GM18511 (cell line): ENCODE measurements at regions not wholly inside any gene's neighbourhood (a gene's known extent, or its start where the extent isn't known, plus 50 kb on each side); places are given as distances from the start of the nearest gene placed in this dataset.
"Not testable (repeated sequence)": the region's sequence is repeated elsewhere in the genome, so short reads cannot be mapped to it uniquely, and the experiment has no call there.

ENCODE experiments used
- ATAC-seq: cut with Tn5 transposase; IDR thresholded peaks from one replicate; pipeline ENCODE4 v1.9.1; 2021; ENCODE audit warnings: mild to moderate bottlenecking, moderate library complexity; ENCODE audit not compliant: unreplicated experiment

DNA sequence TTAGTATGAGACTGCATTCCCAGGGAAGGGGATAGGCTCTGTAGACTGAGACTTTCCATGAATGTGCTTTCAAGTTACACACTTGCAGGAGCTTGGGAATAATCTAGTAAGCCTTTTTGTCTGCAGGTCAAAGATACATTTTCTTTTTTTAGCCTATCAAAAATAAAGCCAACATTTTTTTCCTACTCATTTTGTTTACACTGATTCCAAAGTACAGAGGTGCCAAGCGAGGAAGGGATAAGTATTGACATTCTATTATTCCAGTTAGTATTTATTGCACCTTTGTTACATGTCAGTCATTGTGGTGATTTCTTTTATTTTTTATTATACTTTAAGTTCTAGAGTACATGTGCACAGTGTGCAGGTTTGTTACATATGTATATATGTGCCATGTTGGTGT, 413.0 kb upstream of the CHORDC1 start:
- no peak for ATAC-seq

DNA sequence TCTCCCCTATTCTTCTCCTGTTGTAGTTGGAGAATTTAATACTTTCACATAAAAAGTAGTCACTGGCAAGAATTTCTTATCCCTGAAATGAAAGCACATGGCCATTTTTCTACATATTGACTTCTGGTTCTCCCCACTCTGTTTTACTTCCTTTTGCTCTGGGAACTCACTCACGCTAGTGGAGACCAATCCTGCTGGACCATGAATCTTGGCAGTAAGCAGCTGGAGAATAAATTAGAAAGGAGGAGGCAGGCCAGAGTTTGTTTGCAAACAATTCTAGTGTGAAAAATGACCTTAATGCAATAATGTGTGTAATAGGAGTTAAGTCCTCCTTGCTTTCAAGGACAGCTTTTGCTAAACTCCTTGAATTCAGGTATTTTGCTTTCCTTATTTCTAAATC, 412.3 kb upstream of the CHORDC1 start:
- no peak for ATAC-seq

DNA sequence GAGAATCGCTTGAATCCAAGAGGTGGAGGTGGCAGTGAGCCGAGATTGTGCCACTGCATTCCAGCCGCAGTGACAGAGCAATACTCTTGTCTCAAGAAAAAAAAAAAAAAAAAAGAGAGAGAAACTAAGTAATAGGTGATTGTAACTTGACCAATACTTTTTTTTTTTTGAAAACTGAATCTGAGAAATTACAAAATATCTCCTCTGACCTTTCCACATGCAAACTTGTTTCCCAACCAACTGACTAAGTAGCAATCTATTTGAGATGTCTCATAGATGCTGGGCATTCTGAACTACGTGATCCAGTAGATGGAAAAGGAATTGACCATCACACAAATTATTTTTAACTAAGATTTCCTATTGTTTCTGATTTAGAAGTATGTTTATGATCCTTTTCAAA, 407.3 kb upstream of the CHORDC1 start:
- no peak for ATAC-seq

DNA sequence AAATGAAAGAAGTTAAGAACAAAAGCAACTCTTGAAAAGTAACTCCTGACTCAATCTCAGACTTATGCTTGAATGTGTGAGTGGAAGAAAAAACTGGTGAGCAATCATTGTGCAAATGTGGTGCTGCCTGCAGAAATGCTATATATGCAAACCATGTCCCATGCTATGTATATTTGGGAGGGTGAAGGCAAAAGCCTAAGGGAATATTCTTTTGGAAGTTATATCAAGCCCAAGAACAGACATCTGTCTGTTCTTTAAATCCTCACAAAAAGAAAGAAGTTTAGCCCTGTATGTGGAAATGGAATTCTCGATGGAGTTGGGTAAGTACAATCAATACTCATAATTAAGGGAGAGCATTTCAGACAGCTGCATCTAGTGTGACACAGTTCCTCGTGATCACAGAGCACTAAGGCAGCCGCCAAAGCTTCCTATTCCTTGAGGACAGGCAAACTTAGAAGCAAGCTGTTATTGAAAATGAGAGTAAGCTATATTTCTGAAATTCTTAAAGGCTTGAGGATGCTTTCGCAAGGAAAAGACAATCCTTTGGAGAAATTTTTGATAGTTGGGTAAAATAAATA, 406.5 kb upstream of the CHORDC1 start:
- ATAC-seq: no peak

DNA sequence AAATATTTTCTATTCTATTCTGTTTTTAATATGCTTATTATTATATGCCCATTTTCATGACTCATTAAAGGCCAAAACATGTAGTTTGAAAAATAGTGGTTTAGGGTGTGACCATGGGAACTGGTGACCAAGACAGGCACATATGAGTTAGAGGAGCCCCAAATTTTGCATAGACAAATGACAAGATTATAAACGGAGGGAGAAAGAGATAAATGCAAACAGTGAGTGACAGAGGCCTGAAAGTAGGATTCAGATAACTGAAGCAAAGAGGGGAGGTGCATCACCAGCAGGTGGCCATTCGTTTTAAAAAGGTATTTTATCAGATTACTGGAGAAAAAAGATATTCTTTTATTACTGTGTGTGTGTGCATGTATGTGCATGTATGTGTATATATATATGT, 391.5 kb upstream of the CHORDC1 start:
- no peak for ATAC-seq

DNA sequence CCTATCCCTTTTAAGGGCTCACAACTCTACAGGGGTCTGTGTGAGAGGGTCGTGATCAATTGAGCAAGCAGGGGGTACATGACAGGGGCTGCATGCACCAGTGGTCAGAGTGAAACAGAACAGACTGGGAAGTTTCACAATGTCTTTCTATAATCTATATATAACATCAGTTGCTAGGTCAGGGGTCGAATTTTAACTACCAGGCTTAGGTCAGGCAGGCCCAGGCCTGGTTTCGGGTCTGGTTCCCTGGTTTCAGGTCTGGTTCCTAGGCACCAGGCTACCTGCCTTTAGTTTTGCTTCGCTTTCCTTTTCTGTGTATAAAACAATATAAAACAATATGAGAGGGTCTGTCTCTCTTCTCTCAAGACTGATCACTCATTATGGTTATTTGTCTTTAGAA, 390.2 kb upstream of the CHORDC1 start:
- not testable (repeated sequence) for ATAC-seq

DNA sequence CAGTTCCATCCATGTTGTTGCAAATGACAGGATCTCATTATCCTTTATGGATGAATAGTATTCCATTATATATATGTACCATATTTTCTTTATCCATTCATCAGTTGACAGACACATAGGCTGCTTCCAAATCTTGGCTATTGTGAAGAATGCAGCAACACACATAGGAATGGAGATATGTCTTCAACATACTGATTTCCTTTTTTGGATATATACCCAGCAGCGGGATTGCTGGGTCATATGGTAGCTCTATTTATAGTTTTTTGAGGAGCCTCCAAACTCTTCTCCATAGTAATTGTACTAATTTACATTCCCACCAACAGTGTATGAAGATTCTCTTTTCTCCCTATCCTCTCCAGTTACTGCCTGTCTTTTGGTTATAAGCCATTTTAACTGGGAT, 383.9 kb upstream of the CHORDC1 start:
- ATAC-seq: no peak

DNA sequence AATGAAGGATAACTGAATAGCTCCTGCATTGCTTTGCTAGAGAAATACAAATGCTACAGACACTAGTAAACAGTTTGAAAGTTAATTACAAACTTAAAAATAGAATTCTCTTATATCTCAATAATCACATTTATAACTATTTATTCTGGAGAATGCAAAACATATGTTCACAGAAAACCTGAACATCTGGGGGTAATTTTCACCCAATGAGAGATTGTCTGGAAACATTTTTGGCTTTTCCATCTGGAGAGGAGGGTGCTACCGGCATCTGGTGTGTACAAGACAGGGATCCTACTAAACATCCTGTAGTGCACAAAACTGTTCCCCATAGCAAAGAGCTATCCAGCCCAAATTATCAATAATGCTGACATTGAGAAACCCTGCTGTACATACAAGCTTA, 378.4 kb upstream of the CHORDC1 start:
- no peak for ATAC-seq

DNA sequence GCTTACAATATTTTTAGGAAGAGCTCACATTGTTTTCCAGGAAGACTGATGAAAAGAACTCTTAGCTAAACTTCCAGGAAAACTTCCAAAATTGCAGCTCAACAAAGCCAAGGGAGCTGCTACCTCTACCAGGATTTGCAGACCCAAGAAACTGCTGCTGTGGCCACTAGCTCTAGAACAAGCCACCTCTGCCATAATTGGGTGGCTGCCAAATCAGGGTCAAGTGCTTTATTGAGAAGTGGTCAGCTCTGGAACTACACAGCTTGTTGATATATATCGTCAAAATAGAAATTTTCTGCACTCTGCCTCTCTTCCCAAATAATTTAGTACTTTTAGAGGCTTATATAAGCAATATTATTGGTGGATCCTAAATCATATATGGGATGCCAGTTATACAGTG, 371.8 kb upstream of the CHORDC1 start:
- ATAC-seq: no peak

DNA sequence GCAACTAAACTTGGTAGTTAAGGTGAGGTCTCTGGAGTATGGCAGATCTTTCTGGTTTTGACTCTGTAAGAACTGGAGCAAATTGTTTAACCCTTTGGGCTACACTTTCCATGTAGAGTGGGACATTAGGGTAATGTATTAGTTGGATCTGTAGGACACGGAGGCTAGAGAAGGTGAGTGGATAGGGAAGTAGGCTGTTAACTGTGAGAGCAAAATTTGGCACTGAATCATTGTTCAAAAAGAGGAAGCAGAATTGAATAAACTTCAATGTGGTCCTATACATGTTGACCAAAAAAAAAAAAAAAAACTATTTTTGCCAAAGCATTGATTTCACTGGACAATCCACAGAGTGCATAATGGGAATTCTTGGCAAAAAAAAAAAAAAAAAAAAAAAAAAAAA, 370.2 kb upstream of the CHORDC1 start:
- no peak for ATAC-seq

DNA sequence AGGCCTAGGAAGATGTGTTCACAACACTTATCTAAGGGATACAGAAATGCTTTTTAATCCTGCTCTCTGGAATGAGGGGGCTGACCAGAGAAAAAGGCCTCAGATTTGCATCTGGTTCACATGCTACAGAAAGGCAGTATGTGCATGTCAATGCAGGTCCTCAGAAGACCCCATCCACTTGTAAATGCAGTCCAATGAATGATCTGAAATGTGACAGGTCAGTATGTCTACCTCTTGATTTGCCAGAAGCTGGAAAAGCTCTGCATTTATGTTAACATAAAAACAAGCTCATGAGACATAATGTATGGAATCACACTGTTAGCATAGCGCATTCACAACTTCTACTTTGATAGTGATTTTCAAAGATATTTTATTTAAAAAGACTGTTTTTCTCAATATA, 367.4 kb upstream of the CHORDC1 start:
- no peak for ATAC-seq

DNA sequence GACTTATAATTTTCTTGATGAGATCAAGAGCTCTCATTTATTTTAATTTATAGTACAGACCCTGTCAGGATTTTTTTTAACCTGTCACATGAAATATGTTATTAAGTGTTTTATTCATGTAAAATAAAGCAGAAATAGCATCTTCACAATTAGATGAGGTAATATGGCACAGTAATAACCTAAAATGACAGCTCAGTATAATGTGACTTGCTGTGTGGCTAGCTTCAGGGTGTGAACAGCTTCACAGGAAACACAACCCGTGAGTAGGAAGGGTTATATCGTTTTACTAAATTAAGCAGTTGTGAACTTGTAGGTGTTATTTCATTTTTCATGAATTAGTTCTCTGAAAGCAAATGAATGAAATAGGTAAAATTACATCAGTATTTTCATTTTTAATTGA, 366.9 kb upstream of the CHORDC1 start:
- ATAC-seq: no peak

DNA sequence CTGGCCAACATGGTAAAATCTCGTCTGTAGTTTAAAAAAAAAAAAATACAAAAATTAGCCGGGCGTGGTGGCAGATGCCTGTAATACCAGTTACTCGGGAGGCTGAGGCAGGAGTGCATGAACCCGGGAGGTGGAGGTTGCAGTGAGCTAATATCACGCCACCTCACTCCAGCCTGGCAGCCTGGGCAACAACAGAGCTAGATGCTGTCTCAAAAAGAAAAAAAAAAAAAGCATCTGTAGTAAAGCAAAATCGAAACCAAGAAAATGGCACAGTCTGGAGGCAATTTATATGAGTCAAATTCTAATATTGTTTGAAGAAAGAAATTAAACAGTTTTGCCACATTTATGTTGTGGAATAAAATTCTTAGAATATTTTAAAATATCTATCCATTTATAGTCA, 365.0 kb upstream of the CHORDC1 start:
- no peak for ATAC-seq

DNA sequence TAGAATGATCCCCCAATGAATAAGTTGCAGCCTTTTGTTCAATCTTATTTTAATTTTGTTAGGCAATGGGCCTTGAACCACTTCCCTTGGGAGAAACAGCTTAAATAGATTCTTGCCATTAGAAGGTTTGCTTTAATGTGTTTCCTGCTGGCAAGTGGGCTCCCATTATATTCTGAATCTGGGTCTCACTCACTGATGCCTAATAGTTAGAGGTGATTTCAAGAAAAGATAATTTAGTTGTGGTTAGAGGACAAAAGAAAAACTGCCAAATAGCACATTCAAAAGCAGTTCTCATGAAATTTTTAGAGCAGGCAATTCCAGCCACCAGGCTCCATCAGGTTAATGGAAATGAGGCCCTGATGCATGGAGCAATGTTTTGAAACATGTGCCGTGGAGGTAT, 362.6 kb upstream of the CHORDC1 start:
- ATAC-seq: no peak

DNA sequence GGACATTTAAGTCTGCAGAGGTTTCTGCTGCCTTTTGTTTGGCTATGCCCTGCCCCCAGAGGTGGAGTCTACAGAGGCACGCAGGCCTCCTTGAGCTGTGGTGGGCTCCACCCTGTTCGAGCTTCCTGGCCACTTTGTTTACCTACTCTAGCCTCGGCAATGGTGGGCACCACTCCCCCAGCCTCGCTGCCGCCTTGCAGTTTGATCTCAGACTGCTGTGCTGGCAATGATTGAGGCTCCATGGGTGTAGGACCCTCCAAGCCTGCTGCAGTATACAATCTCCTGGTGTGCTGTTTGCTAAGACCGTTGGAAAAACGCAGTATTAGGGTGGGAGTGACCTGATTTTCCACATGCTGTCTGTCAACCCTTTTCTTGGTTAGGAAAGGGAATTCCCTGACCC, 360.1 kb upstream of the CHORDC1 start:
- ATAC-seq: not testable (repeated sequence)

DNA sequence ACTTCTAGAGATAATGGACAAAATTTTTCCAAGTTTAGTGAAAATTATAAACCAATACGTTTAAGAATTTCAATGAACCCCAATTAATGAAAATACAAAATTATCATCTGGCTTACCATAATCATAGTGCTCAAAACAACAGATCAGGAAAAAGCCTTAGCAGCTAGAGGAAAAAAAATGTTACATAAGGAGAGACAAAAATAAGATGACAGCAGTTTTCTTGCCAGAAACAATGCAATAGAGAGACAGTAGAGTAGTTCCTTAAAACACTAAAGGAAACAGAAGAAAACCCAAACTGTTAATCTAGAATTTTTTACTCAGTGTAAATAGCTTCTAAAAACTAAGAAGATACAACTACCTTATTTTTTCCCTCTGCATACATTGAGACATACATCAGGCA, 341.7 kb upstream of the CHORDC1 start:
- no peak for ATAC-seq

DNA sequence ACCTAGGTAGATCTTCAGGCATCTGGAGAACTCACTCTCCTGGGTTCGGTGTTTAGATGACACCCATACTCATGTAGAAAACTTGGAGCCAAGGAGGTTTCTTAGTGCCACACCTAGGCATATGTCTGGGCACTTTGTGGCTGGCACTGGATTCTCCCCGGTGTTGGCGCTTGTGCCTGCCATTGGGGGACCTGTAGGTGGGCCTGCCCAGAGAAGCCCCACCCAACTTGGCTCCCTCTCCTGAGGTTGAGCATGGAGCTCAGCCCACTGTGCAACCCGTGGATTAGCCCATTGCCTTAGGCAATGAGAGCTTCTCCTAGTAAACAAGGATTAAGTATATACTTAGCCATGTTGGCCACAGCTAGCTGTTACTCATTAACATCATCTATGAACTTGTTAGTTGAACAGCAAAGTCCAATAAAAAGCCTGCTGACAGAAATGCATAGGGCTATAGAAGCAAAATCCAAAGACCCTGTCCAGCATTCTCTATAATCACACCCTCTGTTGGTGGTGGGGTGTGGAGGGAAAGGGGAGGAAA, 335.5 kb upstream of the CHORDC1 start:
- ATAC-seq: no peak

DNA sequence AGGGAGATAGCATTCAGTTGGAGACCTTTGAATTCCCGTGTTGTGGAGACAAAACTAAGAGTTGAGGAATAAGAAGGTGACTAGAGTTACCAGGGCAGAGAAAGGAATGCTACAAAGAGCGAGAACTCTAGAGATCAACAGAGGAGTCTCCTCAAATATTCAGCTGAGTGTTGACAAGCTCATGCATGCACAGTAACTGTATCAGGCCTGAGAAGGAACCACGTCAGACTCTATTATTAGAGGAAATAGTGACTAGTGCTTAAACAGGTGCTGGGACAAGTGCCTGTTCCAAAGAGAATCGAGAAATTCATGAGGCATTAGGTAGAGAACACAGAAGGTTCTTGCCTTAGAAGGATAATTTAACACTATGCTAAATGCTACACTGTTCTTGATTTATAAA, 333.8 kb upstream of the CHORDC1 start:
- no peak for ATAC-seq

DNA sequence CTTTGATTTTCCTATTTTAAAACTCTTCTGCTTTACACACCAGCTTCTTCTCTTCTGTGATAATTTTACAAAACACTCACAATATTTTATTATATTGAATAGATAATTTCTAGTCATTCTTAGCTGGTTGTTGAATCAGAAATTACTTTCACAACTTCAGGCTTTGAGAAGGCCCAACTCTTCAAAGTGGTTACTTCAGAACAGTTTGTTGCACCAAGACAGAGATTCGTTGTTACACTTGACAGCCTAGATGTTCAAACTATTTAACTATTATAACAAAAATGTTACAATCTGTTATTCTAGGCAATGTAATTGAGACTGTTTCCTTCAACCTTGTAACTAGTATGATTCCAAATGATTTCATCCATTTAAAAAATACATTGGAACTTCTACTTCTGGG, 333.2 kb upstream of the CHORDC1 start:
- ATAC-seq: no peak

DNA sequence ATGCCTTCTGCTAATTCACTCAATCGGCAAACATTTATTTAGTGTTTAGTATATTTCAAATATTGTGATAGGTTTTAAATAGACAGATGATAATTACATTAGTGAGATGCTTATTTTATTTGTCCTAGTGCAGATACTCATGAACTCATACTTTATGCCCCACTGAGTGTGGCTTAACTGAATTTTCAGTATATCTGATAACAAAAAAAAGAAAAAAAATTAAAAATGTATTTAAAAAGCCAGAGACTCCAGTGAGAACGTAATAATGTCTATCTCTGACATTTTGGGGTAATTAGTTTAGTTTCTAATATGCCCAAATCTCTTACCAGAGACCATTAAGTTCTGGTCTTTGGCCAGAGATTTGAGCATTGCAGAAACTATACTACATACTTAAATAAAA, 332.6 kb upstream of the CHORDC1 start:
- no peak for ATAC-seq

DNA sequence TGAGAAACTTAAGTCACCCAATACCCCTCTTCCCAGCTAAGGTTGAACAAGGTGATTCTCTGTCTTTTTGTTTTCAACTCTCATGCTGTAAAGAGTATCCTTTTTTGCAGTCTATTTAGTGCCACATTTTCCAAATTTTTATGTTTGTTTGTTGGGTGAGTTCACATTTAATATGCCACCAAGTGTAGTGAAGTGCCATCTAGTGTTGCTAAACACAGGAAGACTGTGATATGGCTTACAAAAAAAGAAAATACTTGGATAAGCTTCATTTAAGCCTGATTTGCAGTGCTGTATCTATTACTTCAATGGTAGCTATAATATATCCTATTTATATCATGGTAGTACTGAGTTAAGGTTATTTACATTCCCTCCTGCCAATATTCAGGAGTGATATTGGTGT, 319.2 kb upstream of the CHORDC1 start:
- no peak for ATAC-seq

DNA sequence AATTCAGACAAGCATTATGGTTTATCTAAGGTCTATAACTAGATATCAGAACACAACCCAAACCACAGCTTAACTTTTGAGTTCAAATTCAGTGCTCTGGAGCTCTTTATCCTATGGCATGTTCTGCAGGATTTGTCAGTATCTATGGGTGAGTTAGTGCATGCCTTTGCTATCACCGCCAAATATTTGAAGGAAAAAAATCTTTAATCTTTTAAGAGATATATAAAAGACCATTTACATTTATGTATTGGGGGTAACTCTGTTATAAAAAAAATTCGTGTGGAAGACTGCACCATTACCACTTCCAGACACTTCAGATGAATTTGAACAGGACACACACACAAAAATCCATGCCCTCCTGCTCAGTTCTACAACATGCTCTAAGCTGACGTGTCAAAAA, 313.5 kb upstream of the CHORDC1 start:
- no peak for ATAC-seq

DNA sequence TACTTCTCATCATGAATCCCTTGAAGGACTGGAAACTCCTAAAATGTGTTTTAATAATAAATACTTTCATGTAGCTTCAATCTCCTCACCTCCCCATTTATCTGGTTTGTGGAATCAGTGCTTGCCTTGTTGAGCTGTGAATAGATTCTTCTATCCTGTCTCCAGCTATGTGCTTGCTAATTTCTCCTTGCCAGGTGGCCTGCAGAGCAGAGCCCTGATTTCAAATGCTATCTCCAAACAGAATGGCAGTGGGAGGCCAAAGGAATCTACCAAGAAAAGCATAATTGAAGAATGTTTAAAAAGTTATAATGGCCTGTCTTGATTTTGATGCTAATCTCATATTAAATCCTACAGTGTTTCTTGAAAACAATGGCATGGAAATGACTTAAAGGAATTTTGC, 309.3 kb upstream of the CHORDC1 start:
- ATAC-seq: no peak

DNA sequence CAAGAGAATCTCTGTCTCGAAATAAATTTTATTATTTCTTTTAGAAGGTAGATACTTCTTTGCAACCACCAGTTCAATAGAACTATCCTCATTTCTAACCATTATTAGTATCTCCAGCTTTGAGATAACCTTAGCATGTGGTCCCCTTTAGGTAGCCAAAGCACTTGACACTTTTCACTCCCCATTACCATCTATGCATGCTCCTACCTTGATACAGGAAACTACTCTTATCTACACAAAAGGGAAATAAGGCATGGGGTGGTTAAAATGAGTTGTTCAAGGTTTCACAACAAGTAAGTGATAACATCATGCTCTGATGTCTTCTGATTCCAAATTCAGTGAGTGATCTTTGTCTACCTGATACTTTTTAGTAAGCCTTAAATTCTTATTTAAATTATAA, 308.2 kb upstream of the CHORDC1 start:
- no peak for ATAC-seq
